OCI-LY7 (cell line): ENCODE measurements at regions not wholly inside any gene's neighbourhood (a gene's known extent, or its start where the extent isn't known, plus 50 kb on each side); places are given as distances from the start of the nearest gene placed in this dataset.

Experiments
- CTCF ChIP-seq: fragments of 200-600 bp; sonication (generic); conservative IDR thresholded peaks from 2 replicates; pipeline ENCODE4 v1.5.1; 2014; ENCODE audit warnings: mild to moderate bottlenecking, antibody characterized with exemption, low read length, moderate library complexity, mixed read lengths
- EZH2phosphoT487 ChIP-seq: fragments of 200-600 bp; sonication (generic); IDR thresholded peaks from 2 replicates; pipeline ENCODE4 v1.6.1; 2018; ENCODE audit warnings: low read depth, borderline replicate concordance, mild to moderate bottlenecking, mixed run types, antibody characterized with exemption, low read length, moderate library complexity, mixed read lengths

- TF ChIP-seq CTCF (no peak), EZH2phosphoT487 (no peak)
Observed at GRCh38 chr15:59894835-59895234, 109.3 kb upstream of the FOXB1 start.
